H9 (cell line): ENCODE measurements at regions not wholly inside any gene's neighbourhood (a gene's known extent, or its start where the extent isn't known, plus 50 kb on each side); places are given as distances from the start of the nearest gene placed in this dataset.

ENCODE experiments used
- DNase-seq: peaks from one replicate; pipeline ENCODE4 v3.0.0-alpha.2; 2017
- H2AFZ ChIP-seq: one replicate; pipeline ENCODE4 v1.6.1; 2013; ENCODE audit warnings: mild to moderate bottlenecking, low read length, control low read depth, moderate library complexity
- H2AK5ac ChIP-seq: 2 replicates; pipeline ENCODE4 v1.6.1; 2013; ENCODE audit warnings: low read length, control low read depth, mixed read lengths; ENCODE audit not compliant: insufficient read length
- H2BK120ac ChIP-seq: one replicate; pipeline ENCODE4 v1.6.1; 2013; ENCODE audit warnings: low read depth, mild to moderate bottlenecking, low read length, control low read depth, inconsistent platforms; ENCODE audit not compliant: poor library complexity, severe bottlenecking
- H2BK12ac ChIP-seq: 2 replicates; pipeline ENCODE4 v1.6.1; 2013; ENCODE audit warnings: low read length, control low read depth, mixed read lengths, low read depth; ENCODE audit not compliant: insufficient read length
- H2BK15ac ChIP-seq: 2 replicates; pipeline ENCODE4 v1.6.1; 2013; ENCODE audit warnings: low read depth, low read length, control low read depth
- H2BK20ac ChIP-seq: one replicate; pipeline ENCODE4 v1.6.1; 2013; ENCODE audit warnings: low read depth, mild to moderate bottlenecking, low read length, control low read depth, inconsistent platforms; ENCODE audit not compliant: poor library complexity, severe bottlenecking
- H2BK5ac ChIP-seq: 2 replicates; pipeline ENCODE4 v1.6.1; 2013; ENCODE audit warnings: low read length, control low read depth, mixed read lengths; ENCODE audit not compliant: insufficient read length
- H3K14ac ChIP-seq: 2 replicates; pipeline ENCODE4 v1.6.1; 2013; ENCODE audit warnings: low read length, control low read depth; ENCODE audit not compliant: insufficient read depth
- H3K18ac ChIP-seq: 2 replicates; pipeline ENCODE4 v1.6.1; 2013; ENCODE audit warnings: low read depth, mild to moderate bottlenecking, mixed read lengths, low read length, control low read depth; ENCODE audit not compliant: insufficient read length
- H3K23ac ChIP-seq: 2 replicates; pipeline ENCODE4 v1.6.1; 2013; ENCODE audit warnings: low read length, control low read depth, mixed read lengths, low read depth; ENCODE audit not compliant: insufficient read length
- H3K23me2 ChIP-seq: 2 replicates; pipeline ENCODE4 v1.6.1; 2013; ENCODE audit warnings: low read depth, mild to moderate bottlenecking, mixed read lengths, low read length, control low read depth; ENCODE audit not compliant: insufficient read length, poor library complexity, severe bottlenecking
- H3K27ac ChIP-seq: 2 replicates; pipeline ENCODE4 v1.5.1; 2013; ENCODE audit warnings: low read length, control low read depth, mixed read lengths, low read depth; ENCODE audit not compliant: insufficient read length
- H3K27me3 ChIP-seq: 2 replicates; pipeline ENCODE4 v1.6.1; 2013; ENCODE audit warnings: low read length, control low read depth, inconsistent platforms; ENCODE audit not compliant: insufficient read depth
- H3K4ac ChIP-seq: 2 replicates; pipeline ENCODE4 v1.6.1; 2013; ENCODE audit warnings: low read depth, mild to moderate bottlenecking, control low read depth, inconsistent platforms, low read length, moderate library complexity
- H3K4me1 ChIP-seq: 2 replicates; pipeline ENCODE4 v1.6.1; 2013; ENCODE audit warnings: low read length, control low read depth, inconsistent platforms; ENCODE audit not compliant: insufficient read depth
- H3K4me2 ChIP-seq: 2 replicates; pipeline ENCODE4 v1.6.1; 2013; ENCODE audit warnings: low read length, control low read depth, mixed read lengths; ENCODE audit not compliant: insufficient read length, insufficient read depth
- H3K56ac ChIP-seq: 2 replicates; pipeline ENCODE4 v1.6.1; 2013; ENCODE audit warnings: low read depth, mild to moderate bottlenecking, mixed read lengths, low read length, control low read depth; ENCODE audit not compliant: insufficient read length
- H3K79me1 ChIP-seq: 2 replicates; pipeline ENCODE4 v1.6.1; 2013; ENCODE audit warnings: low read depth, mild to moderate bottlenecking, moderate library complexity, low read length, control low read depth, inconsistent platforms; ENCODE audit not compliant: insufficient read depth, poor library complexity, severe bottlenecking
- H3K79me2 ChIP-seq: 2 replicates; pipeline ENCODE4 v1.6.1; 2013; ENCODE audit warnings: low read length, control low read depth, inconsistent platforms; ENCODE audit not compliant: insufficient read depth
- H3K9ac ChIP-seq: 2 replicates; pipeline ENCODE4 v1.6.1; 2013; ENCODE audit warnings: low read length, control low read depth, mixed read lengths; ENCODE audit not compliant: insufficient read length; ENCODE audit errors: extremely low read depth
- H3K9me3 ChIP-seq: one replicate; pipeline ENCODE4 v1.6.1; 2013; ENCODE audit warnings: low read depth, low read length, inconsistent platforms; ENCODE audit not compliant: control insufficient read depth
- H3T11ph ChIP-seq: one replicate; pipeline ENCODE4 v1.6.1; 2013; ENCODE audit warnings: mild to moderate bottlenecking, low read length, control low read depth, inconsistent platforms
- H4K20me1 ChIP-seq: one replicate; pipeline ENCODE4 v1.6.1; 2013; ENCODE audit not compliant: control insufficient read depth, insufficient read length, insufficient read depth
- H4K5ac ChIP-seq: 2 replicates; pipeline ENCODE4 v1.6.1; 2013; ENCODE audit warnings: low read depth, mild to moderate bottlenecking, mixed read lengths, low read length, control low read depth; ENCODE audit not compliant: insufficient read length
- H4K8ac ChIP-seq: replicated peaks from 2 replicates; pipeline ENCODE4 v1.6.1; 2013; ENCODE audit warnings: low read length, control low read depth, mixed read lengths, low read depth; ENCODE audit not compliant: insufficient read length
- H4K91ac ChIP-seq: 2 replicates; pipeline ENCODE4 v1.6.1; 2013; ENCODE audit warnings: low read depth, mild to moderate bottlenecking, moderate library complexity, mixed read lengths, low read length, control low read depth; ENCODE audit not compliant: insufficient read length
- H3K27ac Mint-ChIP-seq, 3 experiments: 2 replicates in 2 of 3; 3 replicates in 1 of 3; pipeline ENCODE4 v1.8.0; 2020 to 2021; ENCODE audit warnings: mixed read lengths in 3 of 3, mild to moderate bottlenecking in 1 of 3, moderate library complexity in 1 of 3
- H3K27me3 Mint-ChIP-seq: 2 replicates; pipeline ENCODE4 v1.8.0; 2021; ENCODE audit warnings: low read depth, mild to moderate bottlenecking, moderate library complexity, mixed read lengths
- H3K36me3 Mint-ChIP-seq, 3 experiments: 2 replicates in 2 of 3; 3 replicates in 1 of 3; pipeline ENCODE4 v1.8.0; 2020 to 2021; ENCODE audit warnings: low read depth in 3 of 3, mixed read lengths in 3 of 3; ENCODE audit not compliant: insufficient read depth in 1 of 3
- H3K4me1 Mint-ChIP-seq, 2 experiments: 2 replicates each; pipeline ENCODE4 v1.8.0; 2020; ENCODE audit warnings: mixed read lengths in 2 of 2
- H3K4me3 Mint-ChIP-seq, 2 experiments: 2 replicates in 1 of 2; 3 replicates in 1 of 2; pipeline ENCODE4 v1.8.0; 2020 to 2021; ENCODE audit warnings: mild to moderate bottlenecking in 2 of 2, mixed read lengths in 2 of 2, moderate library complexity in 1 of 2
- H3K9me3 Mint-ChIP-seq, 2 experiments: 2 replicates in 1 of 2; 3 replicates in 1 of 2; pipeline ENCODE4 v1.8.0; 2020; ENCODE audit warnings: mild to moderate bottlenecking in 2 of 2, mixed read lengths in 2 of 2, moderate library complexity in 1 of 2
- CTCF ChIP-seq: fragments of 200-600 bp; sonication (generic); conservative IDR thresholded peaks from 3 replicates; pipeline ENCODE4 v1.8.0; 2021; ENCODE audit warnings: antibody characterized with exemption, mild to moderate bottlenecking
- WGBS: extraction: QIAGEN DNeasy Blood & Tissue Kit; methylation state at CpG from one replicate; pipeline ENCODE4 v1.1.7; 2013; ENCODE audit warnings: missing lambda C conversion rate, low lambda C conversion rate, mixed read lengths; ENCODE audit not compliant: insufficient read length; ENCODE audit errors: extremely low coverage; 5-methylcytosine and 5-hydroxymethylcytosine counted together

GRCh38 chr9:71583792-71584191, 184.5 kb downstream of the CEMIP2 start:
- Histone ChIP-seq H4K5ac (no peak overlapping the region), H3K27ac (no peak overlapping the region), H3K56ac (no peak overlapping the region), H3K27me3 (no peaks in the 10 kb centered on the region), H3K14ac (no peak overlapping the region), H2BK15ac (no peak overlapping the region), H4K8ac (no peak overlapping the region), H2BK20ac (no peak overlapping the region), H2AK5ac (no peak overlapping the region), H3K23me2 (no peaks in the 10 kb centered on the region), H2AFZ (no peak overlapping the region), H3K23ac (no peak overlapping the region), H3K9ac (no peak overlapping the region), H4K20me1 (no peaks in the 10 kb centered on the region), H3K9me3 (no peaks in the 10 kb centered on the region), H3K79me1 (no peaks in the 10 kb centered on the region), H2BK120ac (no peak overlapping the region), H3K79me2 (no peaks in the 10 kb centered on the region), H3K4me1 (no peaks in the 10 kb centered on the region; the same call in 1 of the 2 replicates), H3K4ac (no peak overlapping the region), H4K91ac (no peak overlapping the region), H3T11ph (no peak overlapping the region), H2BK12ac (no peak overlapping the region), H2BK5ac (no peak overlapping the region), H3K18ac (no peak overlapping the region), H3K4me2 (no peak overlapping the region)
- H3K4me1 Mint-ChIP-seq: peaks cover 4 to 12% of the 10 kb centered on the region in 2 experiments
- no peak for TF ChIP-seq CTCF
- DNase-seq: no peak
- H3K36me3 Mint-ChIP-seq: no peaks in the 10 kb centered on the region
- no peaks in the 10 kb centered on the region for H3K9me3 Mint-ChIP-seq
- no CpG with 5 or more reads among the region's 1 CpG for WGBS
- H3K27me3 Mint-ChIP-seq: no peaks in the 10 kb centered on the region
- H3K27ac Mint-ChIP-seq: no peak overlapping the region
- no peak overlapping the region for H3K4me3 Mint-ChIP-seq
